Right cardiac atrium (tissue), 5 donors: ENCODE measurements at regions not wholly inside any gene's neighbourhood (a gene's known extent, or its start where the extent isn't known, plus 50 kb on each side); places are given as distances from the start of the nearest gene placed in this dataset.
"Not testable (repeated sequence)": the region's sequence is repeated elsewhere in the genome, so short reads cannot be mapped to it uniquely, and the experiment has no call there.

Experiments
- ATAC-seq, 2 donors: fragments of 200-7000 bp; cut with Tn5 transposase; one replicate each; pipeline versions ENCODE4 v1.8.0 to v1.9.1; 2020; ENCODE audit warnings: moderate library complexity in 2 of 2, mild to moderate bottlenecking in 1 of 2
- DNase-seq, 3 donors: peaks; one replicate each; pipeline ENCODE4 v3.0.0-alpha.2; 2020
- H3K27ac ChIP-seq: one replicate; pipeline ENCODE4 v1.5.1; 2013; ENCODE audit warnings: mild to moderate bottlenecking, low read length, control low read depth, moderate library complexity
- H3K27me3 ChIP-seq: one replicate; pipeline ENCODE4 v1.6.1; 2013; ENCODE audit not compliant: control insufficient read depth, insufficient read depth
- H3K4me1 ChIP-seq: one replicate; pipeline ENCODE4 v1.6.1; 2013; ENCODE audit warnings: low read length; ENCODE audit not compliant: control insufficient read depth, insufficient read depth
- H3K4me3 ChIP-seq: one replicate; pipeline ENCODE4 v1.5.1; 2013; ENCODE audit warnings: low read length, control low read depth
- H3K9me3 ChIP-seq: one replicate; pipeline ENCODE4 v1.6.1; 2013; ENCODE audit warnings: low read length; ENCODE audit not compliant: control insufficient read depth
- WGBS: extraction: QIAGEN DNeasy Blood & Tissue Kit; methylation state at CpG from one replicate; pipeline ENCODE4 v1.1.7; 2013; 5-methylcytosine and 5-hydroxymethylcytosine counted together
- intact Hi-C, 4 donors: fragments of 100-400 bp; cut with DNase I; formaldehyde crosslinking; loops; one replicate each; pipeline versions ENCODE4 v1.11.0 to v1.14.0; 2022 to 2023
- donor health status: healthy with polysubstance abuse.
- donor health status: DM: no; HTN: yes; CAD: no.
- donor health status: DM: no; HTN: no; CAD: no.
- donor health status: DM: no; HTN: yes; CAD: no; lungs with severe emphysema.
- donor health status: DM: yes; HTN: yes; CAD: no.

- intact Hi-C loops, result no loop called here
- no peak overlapping the region for H3K27ac ChIP-seq
- ATAC-seq, result no peak
- no peaks in the 10 kb centered on the region for H3K4me1 ChIP-seq
- H3K9me3 ChIP-seq, result no peaks in the 10 kb centered on the region
- peak in 1 of 3 donors; percentile 18 for DNase-seq
- H3K4me3 ChIP-seq, result no peak overlapping the region
- no peaks in the 10 kb centered on the region for H3K27me3 ChIP-seq
- WGBS, result 73% methylated on average over 3 of the region's 3 CpGs
Observed at GRCh38 chr5:82885627-82886389, 191.4 kb downstream of the TMEM167A start.

GRCh38 chr5:82884821-82885471, 192.2 kb downstream of the TMEM167A start:
- H3K27me3 ChIP-seq, result no peaks in the 10 kb centered on the region
- H3K9me3 ChIP-seq, result no peaks in the 10 kb centered on the region
- no peak for ATAC-seq
- no peaks in the 10 kb centered on the region for H3K4me1 ChIP-seq
- no peak overlapping the region for H3K4me3 ChIP-seq
- intact Hi-C loops, result no loop called here
- no peak overlapping the region for H3K27ac ChIP-seq
- DNase-seq, result no peak
- WGBS, result 72% methylated on average over 5 of the region's 5 CpGs

GRCh38 chr5:82882316-82882715, 194.9 kb downstream of the TMEM167A start:
- intact Hi-C loops, result no loop called here
- H3K27me3 ChIP-seq, result no peaks in the 10 kb centered on the region
- no peaks in the 10 kb centered on the region for H3K4me1 ChIP-seq
- H3K4me3 ChIP-seq, result no peak overlapping the region
- H3K27ac ChIP-seq, result no peak overlapping the region
- no peaks in the 10 kb centered on the region for H3K9me3 ChIP-seq
- ATAC-seq, result no peak
- DNase-seq, result no peak

- no peak for DNase-seq
- no peaks in the 10 kb centered on the region for H3K27me3 ChIP-seq
- no peaks in the 10 kb centered on the region for H3K9me3 ChIP-seq
- intact Hi-C loops, result no loop called here
- WGBS, result 59% methylated on average over 2 of the region's 2 CpGs
- no peak overlapping the region for H3K27ac ChIP-seq
- H3K4me3 ChIP-seq, result no peak overlapping the region
- H3K4me1 ChIP-seq, result no peaks in the 10 kb centered on the region
- ATAC-seq, result no peak
Observed at GRCh38 chr5:82881571-82882174, 195.5 kb downstream of the TMEM167A start.

- Histone ChIP-seq H3K9me3 (no peaks in the 10 kb centered on the region), H3K4me1 (no peaks in the 10 kb centered on the region), H3K4me3 (no peak overlapping the region), H3K27ac (no peak overlapping the region), H3K27me3 (no peaks in the 10 kb centered on the region)
- DNase-seq (no peak), ATAC-seq (no peak)
- 81% methylated on average over 1 of the region's 1 CpG for WGBS
- intact Hi-C loops, result no loop called here
Observed at GRCh38 chr5:82879089-82879488, 198.1 kb downstream of the TMEM167A start.

- H3K9me3 ChIP-seq, result no peaks in the 10 kb centered on the region
- no peak overlapping the region for H3K27ac ChIP-seq
- WGBS, result 83% methylated on average over 2 of the region's 2 CpGs
- no peak for DNase-seq
- no peaks in the 10 kb centered on the region for H3K27me3 ChIP-seq
- no peak overlapping the region for H3K4me3 ChIP-seq
- no peak for ATAC-seq
- intact Hi-C loops, result no loop called here
- no peaks in the 10 kb centered on the region for H3K4me1 ChIP-seq
Observed at GRCh38 chr5:82873452-82873851, 203.7 kb downstream of the TMEM167A start.

GRCh38 chr5:82872321-82873288, 204.6 kb downstream of the TMEM167A start:
- intact Hi-C loops, H3K27me3 ChIP-seq, ATAC-seq, H3K4me3 ChIP-seq, H3K4me1 ChIP-seq, H3K9me3 ChIP-seq, DNase-seq, H3K27ac ChIP-seq: not testable (repeated sequence)
- WGBS, result 83% methylated on average over 30 of the region's 30 CpGs

- ATAC-seq, result no peak
- WGBS, result 70% methylated on average over 3 of the region's 3 CpGs
- intact Hi-C loops, result no loop called here
- Histone ChIP-seq H3K4me3 (no peak overlapping the region), H3K27ac (no peak overlapping the region), H3K4me1 (no peaks in the 10 kb centered on the region), H3K9me3 (no peaks in the 10 kb centered on the region), H3K27me3 (no peaks in the 10 kb centered on the region)
- DNase-seq, result no peak
Observed at GRCh38 chr5:82865625-82866024, 211.6 kb downstream of the TMEM167A start.

- Histone ChIP-seq H3K4me3 (no peak overlapping the region), H3K27me3 (no peaks in the 10 kb centered on the region), H3K9me3 (no peaks in the 10 kb centered on the region), H3K27ac (no peak overlapping the region), H3K4me1 (no peaks in the 10 kb centered on the region)
- ATAC-seq (peak; percentile 50 to 60), DNase-seq (peak in 2 of 3 donors; percentile 22 to 53)
- 47% methylated on average over 3 of the region's 3 CpGs for WGBS
- intact Hi-C loops, result no loop called here
Observed at GRCh38 chr5:82863266-82863665, 213.9 kb downstream of the TMEM167A start.

- no peak for DNase-seq
- ATAC-seq, result no peak
- Histone ChIP-seq H3K9me3 (no peaks in the 10 kb centered on the region), H3K27ac (no peak overlapping the region), H3K4me3 (no peak overlapping the region), H3K27me3 (no peaks in the 10 kb centered on the region), H3K4me1 (no peaks in the 10 kb centered on the region)
- intact Hi-C loops, result no loop called here
- WGBS, result 66% methylated on average over 4 of the region's 4 CpGs
Observed at GRCh38 chr5:82862711-82863110, 214.5 kb downstream of the TMEM167A start.
